NCI-H1417 treated with DMSO at 0.1 percent for 48 hours (cell line): ENCODE measurements at regions not wholly inside any gene's neighbourhood (a gene's known extent, or its start where the extent isn't known, plus 50 kb on each side); places are given as distances from the start of the nearest gene placed in this dataset.
"Not testable (repeated sequence)": the region's sequence is repeated elsewhere in the genome, so short reads cannot be mapped to it uniquely, and the experiment has no call there.

ENCODE experiments used
- DNase-seq: peaks from one replicate; lab custom pipeline; 2025; lab: John Stamatoyannopoulos, UW

DNA sequence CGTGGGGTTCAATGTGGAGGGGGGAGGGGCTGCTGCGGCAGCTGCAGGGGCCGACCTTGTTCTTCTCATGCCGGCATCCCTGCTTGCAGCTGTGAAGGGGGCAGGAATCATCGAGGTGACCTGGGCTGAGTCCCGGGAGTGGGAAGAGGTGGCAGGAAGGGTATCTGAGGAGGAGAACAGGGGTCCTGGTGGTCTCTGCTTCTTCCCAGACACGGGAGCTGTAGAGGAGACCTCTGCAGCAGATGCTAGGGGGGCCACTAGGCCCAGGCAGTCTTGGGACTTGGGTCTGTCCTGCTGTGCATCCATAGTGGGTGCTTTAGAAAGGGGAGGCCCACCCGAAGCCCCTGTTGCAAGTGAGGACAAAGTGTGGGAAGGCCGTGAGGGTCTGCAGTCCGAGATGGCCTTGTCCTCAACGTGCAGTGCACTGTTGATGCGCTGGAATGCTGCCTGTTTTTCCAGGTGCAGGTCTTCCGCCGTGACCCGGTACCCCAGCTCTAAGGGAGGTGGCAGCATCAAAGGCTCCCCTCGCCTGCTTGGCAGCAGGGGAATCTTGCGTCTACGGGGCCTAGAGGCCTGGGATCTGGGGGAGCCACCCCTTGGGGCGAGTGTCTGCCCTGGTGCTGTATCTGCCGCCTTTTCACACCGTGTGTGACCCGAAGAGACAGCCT is 1370.0 kb downstream of the CDH12 start:
- not testable (repeated sequence) for DNase-seq

DNA sequence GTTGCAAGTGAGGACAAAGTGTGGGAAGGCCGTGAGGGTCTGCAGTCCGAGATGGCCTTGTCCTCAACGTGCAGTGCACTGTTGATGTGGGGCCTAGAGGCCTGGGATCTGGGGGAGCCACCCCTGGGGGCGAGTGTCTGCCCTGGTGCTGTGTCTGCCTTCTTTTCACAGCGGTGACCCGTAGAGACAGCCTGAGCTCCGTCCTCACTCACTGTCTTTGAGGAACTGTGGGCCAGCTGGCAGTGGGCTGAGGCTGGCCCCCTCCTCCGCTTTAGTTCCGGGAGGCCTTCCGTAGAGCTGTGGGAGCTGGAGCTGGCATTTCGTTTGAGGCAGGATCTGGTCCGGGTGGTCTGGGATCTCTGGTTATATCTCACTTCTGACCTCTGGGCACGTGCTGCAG is 1370.6 kb downstream of the CDH12 start:
- not testable (repeated sequence) for DNase-seq

DNA sequence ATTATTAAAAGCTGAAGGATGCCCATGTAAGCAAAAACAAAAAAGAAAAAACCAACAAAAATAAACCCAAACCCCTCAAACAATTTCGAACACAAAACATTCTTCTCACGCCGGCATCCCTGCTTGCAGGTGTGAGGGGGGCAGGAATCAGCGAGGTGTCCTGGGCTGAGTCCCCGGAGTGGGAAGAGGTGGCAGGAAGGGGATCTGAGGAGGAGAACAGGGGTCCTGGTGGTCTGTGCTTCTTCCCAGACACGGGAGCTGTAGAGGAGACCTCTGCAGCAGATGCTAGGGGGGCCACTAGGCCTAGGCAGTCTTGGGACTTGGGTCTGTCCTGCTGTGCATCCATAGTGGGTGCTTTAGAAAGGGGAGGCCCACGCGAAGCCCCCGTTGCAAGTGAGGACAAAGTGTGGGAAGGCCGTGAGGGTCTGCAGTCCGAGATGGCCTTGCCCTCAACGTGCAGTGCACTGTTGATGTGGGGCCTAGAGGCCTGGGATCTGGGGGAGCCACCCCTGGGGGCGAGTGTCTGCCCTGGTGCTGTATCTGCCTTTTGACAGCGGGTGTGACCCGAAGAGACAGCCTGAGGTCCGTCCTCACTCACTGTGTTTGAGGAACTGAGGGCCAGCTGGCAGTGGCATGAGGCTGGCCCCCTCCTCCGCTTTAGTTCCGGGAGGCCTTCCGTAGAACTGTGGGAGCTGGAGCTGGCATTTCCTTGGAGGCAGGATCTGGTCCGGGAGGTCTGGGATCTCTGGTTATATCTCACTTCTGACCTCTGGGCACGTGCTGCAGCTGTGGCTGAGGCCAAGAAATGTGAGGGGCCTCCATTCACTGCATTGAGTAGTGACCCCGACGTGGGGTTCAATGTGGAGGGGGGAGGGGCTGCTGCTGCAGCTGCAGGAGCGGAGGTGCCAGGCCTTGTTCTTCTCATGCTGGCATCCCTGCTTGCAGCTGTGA is 1371.5 kb downstream of the CDH12 start:
- not testable (repeated sequence) for DNase-seq

DNA sequence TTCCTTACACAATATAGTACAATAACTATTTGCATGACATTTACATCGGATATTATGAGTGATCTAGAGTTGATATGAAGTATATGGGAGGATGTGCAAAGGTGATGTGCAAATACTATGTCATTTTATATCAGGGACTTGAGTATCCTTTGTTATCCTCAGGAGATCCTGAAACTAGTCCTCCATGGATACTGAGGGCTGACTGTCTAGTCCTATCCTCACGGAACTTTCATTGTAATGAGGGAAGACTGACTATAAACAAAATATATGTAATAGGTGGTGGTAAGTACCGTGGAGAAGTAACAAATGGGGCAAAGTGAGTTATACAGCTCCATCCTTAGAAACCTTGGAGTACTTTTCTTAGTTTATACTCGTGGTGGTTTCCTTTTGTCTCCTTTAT is 1373.1 kb downstream of the CDH12 start:
- DNase-seq = not testable (repeated sequence)

DNA sequence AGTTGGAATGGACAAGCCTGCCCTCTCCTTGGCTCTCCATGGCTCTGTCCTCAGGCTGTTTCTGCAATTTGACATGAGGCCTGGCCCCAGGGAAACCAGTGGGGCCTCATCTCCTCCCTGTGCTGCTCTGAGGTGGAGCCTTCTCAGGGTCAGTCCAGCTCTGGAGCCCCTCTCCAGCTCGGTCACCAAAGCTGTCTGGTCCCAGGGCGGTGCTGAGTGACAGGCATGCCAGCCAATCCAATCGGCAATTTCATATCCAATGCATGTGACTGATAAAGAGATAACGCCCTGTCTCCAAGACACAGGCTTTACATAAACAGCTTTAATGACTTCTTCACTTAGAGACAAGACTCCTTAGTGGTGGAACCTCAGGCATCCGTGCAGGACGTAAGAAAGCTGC is 1379.2 kb downstream of the CDH12 start:
- DNase-seq = not testable (repeated sequence)

DNA sequence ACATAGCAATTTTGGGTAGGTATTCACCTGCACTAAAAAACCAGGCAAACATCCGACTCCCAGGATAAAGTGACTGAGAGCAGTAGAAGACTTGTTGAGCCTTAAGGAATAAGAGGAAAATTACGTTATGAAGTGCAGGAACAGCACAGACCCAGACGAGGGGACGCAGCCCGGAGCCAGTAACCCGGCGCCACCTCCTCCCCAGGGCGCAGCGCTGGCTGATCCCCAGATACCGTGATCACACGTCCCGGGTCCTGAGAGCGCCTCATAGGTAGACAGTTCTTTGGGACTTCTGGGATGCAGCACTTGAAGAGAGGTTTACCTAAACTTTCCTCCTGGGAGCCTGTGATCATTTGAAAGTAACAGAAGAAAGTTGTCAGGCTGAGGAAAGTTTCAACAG is 1379.7 kb downstream of the CDH12 start:
- DNase-seq = not testable (repeated sequence)

DNA sequence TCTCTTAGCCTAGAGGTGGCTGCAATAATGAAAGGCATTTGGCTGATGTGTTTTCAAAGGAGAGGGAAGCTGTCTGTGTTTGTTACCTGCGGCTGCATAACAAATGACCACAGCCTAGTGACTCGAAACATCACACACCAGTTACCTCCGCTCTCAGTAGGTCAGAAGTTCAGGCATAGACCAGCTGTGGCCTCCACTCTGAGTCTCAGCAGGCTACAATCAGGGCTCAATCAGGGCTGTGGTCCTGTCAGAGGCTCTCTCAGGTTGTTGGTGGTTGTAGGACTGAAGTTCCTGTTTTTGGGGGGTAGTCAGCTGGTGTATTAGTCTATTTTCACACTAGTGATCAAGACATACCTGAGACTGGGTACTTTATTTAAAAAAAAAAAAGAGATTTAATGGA is 1381.5 kb downstream of the CDH12 start:
- not testable (repeated sequence) for DNase-seq

DNA sequence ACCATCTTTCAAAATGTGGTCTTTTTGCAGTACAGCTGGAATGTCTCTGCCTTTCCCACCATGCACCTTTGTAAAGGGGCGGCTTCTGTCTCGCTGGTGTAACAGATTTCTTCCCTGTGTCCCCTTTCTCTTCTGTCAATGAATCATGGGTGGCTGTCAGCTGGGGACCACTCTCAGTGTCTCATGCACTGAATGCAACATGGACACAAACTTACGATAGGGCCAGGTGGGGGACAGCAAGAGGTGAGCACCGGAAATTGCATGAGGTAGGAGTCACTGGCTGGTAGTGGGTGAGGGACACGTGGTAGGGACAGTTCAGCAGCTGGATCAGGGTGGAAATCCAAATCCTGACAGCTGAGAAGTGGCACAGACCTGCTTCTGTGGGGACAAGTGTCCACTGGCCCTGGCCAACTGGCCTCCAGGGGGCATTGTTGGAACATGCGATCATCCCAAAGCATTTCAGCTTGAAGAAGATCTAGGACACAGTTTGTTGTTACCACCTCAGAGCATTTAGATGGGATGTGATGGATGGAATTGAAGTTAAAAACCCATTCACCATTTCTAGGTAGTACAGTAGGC is 1383.5 kb downstream of the CDH12 start:
- DNase-seq = not testable (repeated sequence)

DNA sequence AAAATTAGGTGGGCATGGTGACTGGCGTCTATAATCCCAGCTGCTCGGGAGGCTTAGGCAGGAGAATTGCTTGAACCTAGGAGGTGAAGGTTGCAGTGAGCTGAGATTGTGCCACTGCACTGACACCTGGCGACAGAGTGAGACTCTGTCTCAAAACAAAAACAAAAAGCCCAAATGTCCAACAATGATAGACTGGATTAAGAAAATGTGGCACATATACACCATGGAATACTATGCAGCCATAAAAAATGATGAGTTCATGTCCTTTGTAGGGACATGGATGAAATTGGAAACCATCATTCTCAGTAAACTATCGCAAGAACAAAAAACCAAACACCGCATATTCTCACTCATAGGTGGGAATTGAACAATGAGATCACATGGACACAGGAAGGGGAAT is 1385.6 kb downstream of the CDH12 start:
- DNase-seq = not testable (repeated sequence)

DNA sequence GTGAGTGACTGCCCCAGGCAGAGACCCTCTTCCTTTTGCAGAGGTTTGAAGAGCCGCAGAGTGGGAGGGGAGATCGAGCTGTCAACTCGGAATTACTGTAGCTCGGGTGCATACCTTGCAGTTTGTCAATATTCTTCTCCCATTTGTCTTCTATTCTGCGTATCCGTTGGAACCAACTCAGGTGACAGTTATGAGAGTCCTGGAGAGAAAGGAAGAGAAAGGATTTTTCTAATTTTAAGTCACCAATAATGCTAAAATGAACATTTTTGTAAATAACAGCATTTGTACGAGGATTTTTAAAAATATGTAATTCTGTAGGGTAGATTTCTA is 1393.4 kb downstream of the CDH12 start:
- DNase-seq = not testable (repeated sequence)

DNA sequence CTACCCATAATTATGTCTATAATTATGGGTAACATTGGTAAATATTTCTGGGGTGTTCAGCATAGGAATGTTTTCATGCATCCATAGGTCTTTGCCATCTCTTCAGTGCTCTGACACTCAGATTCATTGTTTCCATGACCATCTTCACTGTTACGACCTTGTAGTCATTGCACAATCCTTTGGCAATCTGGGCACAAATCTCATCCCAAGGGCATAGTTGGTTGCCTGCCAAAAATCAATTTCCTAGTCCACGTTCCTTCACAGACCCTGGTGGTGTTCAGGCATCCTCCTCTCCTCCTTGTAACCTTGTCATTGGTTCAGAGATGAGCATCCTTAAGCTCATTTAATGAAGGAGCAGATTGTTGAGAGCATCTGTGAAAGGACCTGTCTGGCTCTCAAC is 1400.7 kb downstream of the CDH12 start:
- DNase-seq = no peak

DNA sequence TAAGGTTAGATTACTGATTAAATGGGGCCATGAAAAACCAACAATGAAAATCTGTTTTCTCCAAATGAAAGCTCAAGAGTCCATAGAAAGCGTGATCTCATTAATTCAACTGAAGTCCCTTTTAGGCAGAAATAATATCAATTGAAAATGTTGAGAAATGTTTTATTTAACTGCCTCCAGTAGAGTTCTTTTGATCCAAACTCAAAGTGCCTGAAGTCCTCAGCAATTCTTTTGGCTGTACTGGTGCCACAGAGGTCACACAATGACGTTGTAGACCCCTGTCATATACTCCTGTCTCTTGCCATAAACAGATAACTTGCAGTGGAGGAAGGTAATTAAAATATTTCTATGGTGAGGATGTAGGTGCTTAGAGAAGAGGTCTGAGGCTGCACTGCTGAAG is 1420.5 kb downstream of the CDH12 start:
- no peak for DNase-seq

DNA sequence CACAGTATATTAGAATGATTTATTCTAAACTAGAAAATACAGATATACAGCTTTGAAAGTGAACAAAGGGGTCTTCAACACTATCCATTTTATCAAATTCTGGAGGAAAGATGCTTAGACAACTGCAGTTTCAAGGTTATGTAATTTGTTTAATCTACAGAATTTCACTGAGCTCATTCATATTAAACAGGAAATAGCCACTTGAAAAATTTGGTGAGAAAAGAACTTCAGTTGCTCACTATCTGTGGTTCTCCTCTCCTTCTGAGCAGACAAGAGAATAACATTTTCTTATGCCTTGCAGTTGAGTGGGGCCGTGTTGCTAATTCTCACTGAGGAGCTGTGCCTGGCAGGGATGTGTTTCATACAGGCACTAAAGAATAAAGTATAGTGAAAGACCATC is 1428.2 kb downstream of the CDH12 start:
- DNase-seq = no peak

DNA sequence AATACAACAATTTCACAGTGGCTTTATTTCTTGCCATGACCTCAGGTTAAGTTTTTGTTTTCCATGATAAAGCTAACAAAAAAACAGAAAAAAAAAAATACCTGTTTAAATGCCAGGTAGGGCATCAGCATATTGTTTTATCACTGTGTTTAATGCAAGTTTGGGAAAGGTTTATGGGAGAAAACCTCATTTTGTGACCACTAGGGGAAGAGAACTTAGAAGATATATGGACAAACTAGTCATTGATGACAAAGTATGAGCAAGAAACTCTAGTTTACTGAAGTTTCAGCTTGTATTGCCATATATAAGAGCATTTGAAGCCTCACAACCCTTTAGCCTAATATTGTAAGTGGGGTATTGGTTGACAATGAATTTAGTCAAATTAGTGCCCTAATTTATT is 1431.4 kb upstream of the CDH18 start:
- DNase-seq = no peak

DNA sequence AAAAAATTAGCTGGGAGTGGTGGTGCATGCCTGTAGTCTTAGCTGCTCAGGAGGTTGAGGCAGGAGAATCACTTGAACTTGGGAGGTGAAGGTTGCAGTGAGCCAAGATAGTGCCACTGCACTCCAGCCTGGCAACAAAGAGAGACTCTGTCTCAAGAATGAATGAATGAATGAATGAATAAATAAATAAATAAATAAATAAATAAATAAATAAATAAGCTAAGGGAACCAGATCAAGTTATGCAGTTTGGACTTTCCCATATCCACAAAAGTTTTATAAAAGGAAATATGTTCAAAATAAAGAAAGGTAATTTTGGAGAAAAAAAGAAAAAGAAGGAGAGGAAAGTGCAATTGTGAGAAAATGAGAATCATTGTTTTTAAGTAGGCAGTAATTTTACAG is 1414.1 kb upstream of the CDH18 start:
- not testable (repeated sequence) for DNase-seq

DNA sequence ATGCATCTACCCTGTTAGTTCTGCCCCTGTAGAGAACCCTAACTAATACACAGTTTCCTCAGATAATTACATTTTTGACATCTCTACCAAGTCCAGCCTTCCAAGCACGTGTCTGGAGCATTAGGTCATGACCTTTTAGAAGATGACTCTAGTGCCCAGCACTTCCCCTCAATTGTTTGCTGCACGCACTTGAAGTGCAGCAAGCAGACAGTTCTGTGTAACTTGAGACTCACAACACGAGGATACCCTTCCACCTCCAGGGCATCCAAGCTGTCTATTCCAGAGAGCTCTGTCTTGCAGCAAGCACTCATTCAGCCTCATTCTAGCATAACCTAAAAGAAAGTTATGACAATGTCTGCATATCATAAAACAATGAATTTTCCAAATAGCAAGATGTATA is 1410.5 kb upstream of the CDH18 start:
- no peak for DNase-seq

DNA sequence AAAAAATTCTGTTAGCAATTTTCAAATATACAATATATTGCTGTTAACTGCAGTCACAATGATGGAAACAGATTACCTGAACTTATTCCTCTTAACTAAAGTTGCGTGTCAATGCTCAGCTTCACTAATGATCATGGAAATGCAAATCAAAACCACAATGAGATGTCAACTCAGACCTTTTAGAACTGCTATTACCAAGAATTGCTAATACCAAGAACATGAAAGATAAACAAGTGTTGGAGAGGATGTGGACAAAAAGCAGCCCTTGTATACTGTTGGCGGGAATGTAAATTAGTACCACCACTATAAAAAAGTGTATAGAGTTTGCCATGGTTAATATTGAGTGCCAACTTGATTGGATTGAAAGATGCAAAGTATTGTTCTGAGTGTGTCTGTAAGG is 1409.7 kb upstream of the CDH18 start:
- DNase-seq = no peak

DNA sequence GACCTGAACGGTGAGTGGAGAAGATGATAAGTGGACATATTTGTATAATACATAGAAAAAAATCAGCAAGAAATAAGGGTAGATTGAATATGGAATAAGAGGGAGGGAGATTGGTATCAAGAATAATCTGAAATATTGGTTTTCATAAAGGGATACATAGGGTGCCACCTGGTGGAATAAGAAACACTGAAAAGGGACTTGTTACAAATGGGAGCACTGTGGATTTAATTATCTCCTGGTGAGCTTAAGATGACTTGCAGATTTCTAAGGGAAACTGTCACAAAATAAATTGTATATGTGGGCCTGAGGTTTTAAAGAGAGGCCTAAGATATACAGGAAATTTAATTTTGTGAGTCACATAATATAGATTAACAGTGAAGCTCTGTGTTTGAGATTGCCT is 1403.5 kb upstream of the CDH18 start:
- DNase-seq = no peak

DNA sequence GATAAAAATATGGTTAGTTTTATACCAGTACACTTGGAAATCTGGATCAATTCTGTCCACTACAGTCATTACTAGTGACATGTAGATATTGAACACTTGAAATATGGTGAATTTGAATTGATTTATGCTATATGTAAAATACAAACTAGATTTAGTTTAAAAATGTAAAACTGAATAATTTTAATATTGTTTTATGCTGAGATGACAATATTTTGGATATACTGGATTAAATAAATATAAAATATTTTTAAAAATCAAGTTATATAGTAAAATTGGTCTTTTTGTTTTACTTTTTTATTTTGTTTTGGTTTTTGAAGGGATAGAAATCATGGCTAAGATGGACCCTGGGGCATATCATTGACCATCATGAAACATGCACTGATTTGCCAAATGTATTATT is 1372.8 kb upstream of the CDH18 start:
- not testable (repeated sequence) for DNase-seq

DNA sequence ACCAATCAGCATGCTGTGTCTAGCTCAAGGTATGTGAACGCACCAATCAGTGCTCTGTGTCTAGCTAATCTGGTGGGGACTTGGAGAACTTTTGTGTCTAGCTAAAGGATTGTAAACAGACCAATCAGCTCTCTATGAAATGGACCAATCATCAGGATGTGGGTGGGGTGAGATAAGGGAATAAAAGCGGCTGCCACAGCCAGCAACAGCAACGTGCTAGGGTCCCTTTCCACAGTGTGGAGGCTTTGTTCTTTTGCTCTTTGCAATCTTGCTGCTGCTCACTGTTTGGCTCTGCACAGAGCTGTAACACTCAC is 1353.9 kb upstream of the CDH18 start:
- DNase-seq = not testable (repeated sequence)

DNA sequence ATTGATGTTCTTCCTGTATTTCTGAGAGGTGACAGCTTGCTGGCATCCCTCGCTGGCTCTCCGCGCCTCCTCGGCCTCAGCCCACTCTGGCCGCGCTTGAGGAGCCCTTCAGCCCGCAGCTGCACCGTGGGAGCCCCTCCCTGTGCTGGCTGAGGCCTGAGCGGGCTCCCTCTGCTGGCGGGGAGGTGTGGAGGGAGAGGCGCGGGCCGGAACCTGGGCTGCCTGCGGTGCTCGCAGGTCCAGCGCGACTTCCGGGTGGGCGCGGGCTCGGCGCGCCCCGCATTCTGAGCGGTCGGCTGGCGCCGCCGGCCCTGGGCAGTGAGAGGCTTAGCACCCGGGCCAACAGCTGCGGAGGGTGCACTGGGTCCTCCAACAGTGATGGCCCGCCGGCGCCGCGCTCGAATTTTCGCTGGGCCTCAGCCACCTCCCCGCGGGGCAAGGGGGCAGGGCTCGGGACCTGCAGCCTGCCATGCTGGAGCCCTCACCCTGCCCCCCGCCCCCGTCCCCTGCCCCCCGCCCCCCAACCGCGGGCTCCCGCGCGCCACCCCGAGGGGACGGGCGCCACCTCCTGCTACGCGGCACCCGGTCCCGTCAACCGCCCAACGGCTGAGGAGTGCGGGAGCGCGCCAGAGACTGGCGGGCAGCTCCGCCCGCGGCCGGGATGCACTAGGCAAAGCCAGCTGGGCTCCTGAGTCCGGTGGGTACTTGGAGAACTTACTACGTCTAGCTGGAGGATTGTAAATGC is 1353.4 kb upstream of the CDH18 start:
- DNase-seq = not testable (repeated sequence)

DNA sequence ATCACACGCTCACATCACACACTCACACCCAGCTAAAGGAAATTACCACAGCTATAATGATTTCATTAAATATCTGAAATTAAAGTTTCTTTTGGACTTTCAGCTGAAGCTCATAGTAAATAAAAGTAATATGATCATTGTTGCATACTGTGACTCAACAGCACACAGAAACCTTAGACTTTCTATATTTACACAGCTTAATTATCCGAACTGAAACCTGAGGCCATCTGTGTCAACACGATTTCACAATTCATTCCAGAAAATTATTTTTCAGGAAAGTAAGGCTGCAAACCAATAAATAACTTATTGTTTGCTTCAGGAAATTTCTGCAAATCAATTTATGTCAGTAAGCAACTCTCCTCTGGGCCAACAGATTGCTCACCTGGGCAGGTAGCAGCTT is 1352.2 kb upstream of the CDH18 start:
- DNase-seq = not testable (repeated sequence)
